Right renal pelvis (tissue), 4 donors: ENCODE measurements at regions not wholly inside any gene's neighbourhood (a gene's known extent, or its start where the extent isn't known, plus 50 kb on each side); places are given as distances from the start of the nearest gene placed in this dataset.

Experiments used
- DNase-seq, 4 donors: peaks; one replicate each; pipeline ENCODE4 v3.0.0-alpha.2; 2013; ENCODE audit warnings: low read depth in 4 of 4, low spot score in 3 of 4, missing footprints in 1 of 4

GRCh38 chr22:49224243-49224642, 603.4 kb downstream of the BRD1 start:
- DNase-seq, result no peak

- DNase-seq, result no peak
Measured at GRCh38 chr22:49218142-49218541, 609.5 kb downstream of the BRD1 start.

GRCh38 chr22:49216579-49216978, 611.1 kb downstream of the BRD1 start:
- DNase-seq, result no peak

GRCh38 chr22:49215840-49216239, 611.8 kb downstream of the BRD1 start:
- no peak for DNase-seq

GRCh38 chr22:49214976-49215375, 612.7 kb downstream of the BRD1 start:
- DNase-seq, result no peak

GRCh38 chr22:49213731-49214352, 613.8 kb downstream of the BRD1 start:
- no peak for DNase-seq

GRCh38 chr22:49212466-49212865, 615.2 kb downstream of the BRD1 start:
- no peak for DNase-seq

- DNase-seq, result no peak
Measured at GRCh38 chr22:49212002-49212401, 615.7 kb downstream of the BRD1 start.

- no peak for DNase-seq
Measured at GRCh38 chr22:49211176-49211575, 616.5 kb downstream of the BRD1 start.

- DNase-seq, result no peak
Measured at GRCh38 chr22:49210606-49211005, 617.1 kb downstream of the BRD1 start.

GRCh38 chr22:49209452-49210195, 618.0 kb downstream of the BRD1 start:
- DNase-seq, result peak in 1 of 4 donors; percentile 20

GRCh38 chr22:49208768-49209252, 618.9 kb downstream of the BRD1 start:
- peak; percentile 15 to 25 (median 22) for DNase-seq

- no peak for DNase-seq
Measured at GRCh38 chr22:49208004-49208402, 619.7 kb downstream of the BRD1 start.

- no peak for DNase-seq
Measured at GRCh38 chr22:49207008-49208003, 620.4 kb downstream of the BRD1 start.

GRCh38 chr22:49206281-49206680, 621.4 kb downstream of the BRD1 start:
- DNase-seq, result no peak

- no peak for DNase-seq
Measured at GRCh38 chr22:49205483-49205800, 622.2 kb downstream of the BRD1 start.

GRCh38 chr22:49204599-49205482, 622.8 kb downstream of the BRD1 start:
- DNase-seq, result no peak

- DNase-seq, result no peak
Measured at GRCh38 chr22:49203859-49204598, 623.6 kb downstream of the BRD1 start.

GRCh38 chr22:49203091-49203858, 624.4 kb downstream of the BRD1 start:
- no peak for DNase-seq
